Lower leg skin (tissue), 3 donors: ENCODE measurements at regions not wholly inside any gene's neighbourhood (a gene's known extent, or its start where the extent isn't known, plus 50 kb on each side); places are given as distances from the start of the nearest gene placed in this dataset.

Experiments
- CTCF ChIP-seq, 3 donors: fragments of 450-650 bp; IDR thresholded peaks; one replicate each; pipeline ENCODE4 v1.5.1; 2016; ENCODE audit warnings: antibody characterized with exemption in 3 of 3, mild to moderate bottlenecking in 3 of 3, moderate library complexity in 2 of 3
- POLR2A ChIP-seq, 2 donors: fragments of 450-650 bp; IDR thresholded peaks; one replicate each; pipeline ENCODE4 v1.6.1; 2016 to 2017; ENCODE audit warnings: antibody characterized with exemption in 2 of 2, mild to moderate bottlenecking in 1 of 2, moderate library complexity in 1 of 2

GRCh38 chr3:53970661-53971060 lies 79.0 kb upstream of the SELENOK start:
- TF ChIP-seq POLR2A (IDR thresholded peaks at IDR 0.05) (no peak), CTCF (IDR thresholded peaks at IDR 0.05) (no peak)
